Spleen (tissue), 11 donors: ENCODE measurements at regions not wholly inside any gene's neighbourhood (a gene's known extent, or its start where the extent isn't known, plus 50 kb on each side); places are given as distances from the start of the nearest gene placed in this dataset.

Source experiments
- DNase-seq: peaks from one replicate; pipeline ENCODE4 v3.0.0-alpha.2; 2020
- H3K27ac ChIP-seq, 8 donors: fragments of 200-600 bp; sonication (generic) in 7 of 8; 1 replicate in 4 of 8; 2 replicates in 4 of 8; pipeline versions ENCODE4 v1.5.0 to v1.8.0; 2016 to 2021; ENCODE audit warnings: inconsistent platforms in 4 of 8, mild to moderate bottlenecking in 4 of 8, moderate library complexity in 1 of 8
- H3K27me3 ChIP-seq, 7 donors: fragments of 200-600 bp; sonication (generic) in 6 of 7; replicated peaks in 1 of 7; 1 replicate in 4 of 7; 2 replicates in 3 of 7; pipeline versions ENCODE4 v1.5.0 to v1.8.0; 2016 to 2021; ENCODE audit warnings: inconsistent platforms in 3 of 7, mild to moderate bottlenecking in 1 of 7
- H3K36me3 ChIP-seq, 6 donors: fragments of 200-600 bp; sonication (generic) in 5 of 6; 1 replicate in 4 of 6; 2 replicates in 2 of 6; pipeline versions ENCODE4 v1.5.0 to v1.8.0; 2016 to 2021; ENCODE audit warnings: inconsistent platforms in 2 of 6
- H3K4me1 ChIP-seq, 6 donors: fragments of 200-600 bp; sonication (generic) in 5 of 6; 1 replicate in 3 of 6; 2 replicates in 3 of 6; pipeline versions ENCODE4 v1.5.0 to v1.8.0; 2016 to 2021; ENCODE audit warnings: inconsistent platforms in 3 of 6
- H3K4me3 ChIP-seq, 8 donors: fragments of 200-600 bp; sonication (generic) in 7 of 8; 1 replicate in 4 of 8; 2 replicates in 4 of 8; pipeline versions ENCODE4 v1.5.0 to v1.8.0; 2016 to 2021; ENCODE audit warnings: inconsistent platforms in 4 of 8, mild to moderate bottlenecking in 4 of 8, moderate library complexity in 2 of 8
- H3K9me3 ChIP-seq, 8 donors: fragments of 200-600 bp; sonication (generic) in 7 of 8; 1 replicate in 4 of 8; 2 replicates in 4 of 8; pipeline versions ENCODE4 v1.5.0 to v1.8.0; 2016 to 2021; ENCODE audit warnings: inconsistent platforms in 4 of 8
- CTCF ChIP-seq, 11 experiments: fragments of 200-600 bp in 7 of 11; fragments of 450-650 bp in 4 of 11; sonication (generic) in 4 of 11; IDR thresholded peaks in 8 of 11; conservative IDR thresholded peaks in 3 of 11; 1 replicate in 7 of 11; 2 replicates in 4 of 11; pipeline versions ENCODE4 v1.4.0 to v1.8.0; 2016 to 2021; ENCODE audit warnings: antibody characterized with exemption in 11 of 11, inconsistent platforms in 4 of 11, mild to moderate bottlenecking in 1 of 11
- POLR2A ChIP-seq, 3 donors: fragments of 450-650 bp; IDR thresholded peaks; one replicate each; pipeline ENCODE4 v1.5.1; 2017; ENCODE audit warnings: antibody characterized with exemption in 3 of 3, mild to moderate bottlenecking in 1 of 3
- POLR2AphosphoS5 ChIP-seq, 3 donors: sonication (generic); formaldehyde crosslinking; IDR thresholded peaks; one replicate each; pipeline ENCODE4 v1.5.1; 2017; ENCODE audit warnings: antibody characterized with exemption in 3 of 3
- WGBS, 5 donors: extraction: QIAGEN DNeasy Blood & Tissue Kit in 3 of 5; methylation state at CpG; one replicate each; pipeline versions ENCODE4 v1.1.5 to v1.1.7; 2013 to 2018; 5-methylcytosine and 5-hydroxymethylcytosine counted together
- intact Hi-C: fragments of 100-400 bp; cut with DNase I; formaldehyde crosslinking; loops from one replicate; pipeline ENCODE4 v1.15.0; 2023; ENCODE audit warnings: low total_unique reads
- donor health status: healthy with polysubstance abuse.
- donor health status: DM: no; HTN: no; CAD: no; lungs with moderate emphysema.
- donor health status: DM: no; HTN: no; CAD: no.
- donor health status: Bipolar disorder and iron deficiency.
- donor health status: healthy.
- donor health status: DM: no; HTN: no; CAD: no.
- donor health status: DM: yes; HTN: yes; CAD: no.

DNA sequence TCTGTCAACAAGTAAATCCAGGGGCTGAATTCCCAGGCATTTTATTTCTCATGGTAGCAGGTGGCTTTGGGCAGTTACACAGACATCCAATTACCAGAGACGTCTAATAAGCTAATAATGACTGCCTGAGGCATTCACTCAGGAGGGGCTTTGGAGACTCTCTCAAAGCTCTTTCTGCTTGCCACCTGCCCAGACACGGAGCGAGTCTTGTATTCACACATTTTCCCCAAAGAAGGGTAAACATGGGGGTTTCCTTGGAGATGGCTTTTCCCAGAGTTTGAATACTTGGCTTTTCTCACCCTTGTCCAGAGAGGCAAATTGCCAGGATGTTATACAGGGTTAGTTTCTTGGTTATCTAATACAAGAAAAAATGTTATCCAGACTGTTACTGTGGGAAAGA is 132.6 kb downstream of the DIPK2A start:
- Histone ChIP-seq H3K4me3 (no peak overlapping the region), H3K27ac (no peak overlapping the region), H3K4me1 (no peaks in the 10 kb centered on the region), H3K36me3 (no peaks in the 10 kb centered on the region), H3K9me3 (peaks cover 0 to 10% (median 9%) of the 10 kb centered on the region in 8 donors), H3K27me3 (no peaks in the 10 kb centered on the region)
- intact Hi-C loops, result no loop called here
- 60 to 88% (median 81%) methylated on average over 3 of the region's 3 CpGs for WGBS, 5 donors
- DNase-seq, result no peak
- TF ChIP-seq CTCF (IDR thresholded peaks at IDR 0.05 in 8 of 11, conservative IDR thresholded peaks at IDR 0.05 in 3 of 11) (no peak), POLR2AphosphoS5 (IDR thresholded peaks at IDR 0.05) (no peak), POLR2A (IDR thresholded peaks at IDR 0.05) (no peak)

- Histone ChIP-seq H3K36me3 (no peaks in the 10 kb centered on the region), H3K9me3 (peaks cover 0 to 5% (median 4%) of the 10 kb centered on the region in 8 donors), H3K4me3 (no peak overlapping the region), H3K27ac (no peak overlapping the region), H3K27me3 (no peaks in the 10 kb centered on the region), H3K4me1 (no peaks in the 10 kb centered on the region)
- no peak for TF ChIP-seq CTCF (IDR thresholded peaks at IDR 0.05 in 8 of 11, conservative IDR thresholded peaks at IDR 0.05 in 3 of 11)
- TF ChIP-seq POLR2A (IDR thresholded peaks at IDR 0.05), result no peak
- no peak for TF ChIP-seq POLR2AphosphoS5 (IDR thresholded peaks at IDR 0.05)
- DNase-seq, result no peak
- intact Hi-C loops, result no loop called here
- WGBS, 5 donors, result 82 to 92% (median 88%) methylated on average over 1 of the region's 1 CpG
Measured at GRCh38 chr3:144104679-144105078, 133.1 kb downstream of the DIPK2A start.

DNA sequence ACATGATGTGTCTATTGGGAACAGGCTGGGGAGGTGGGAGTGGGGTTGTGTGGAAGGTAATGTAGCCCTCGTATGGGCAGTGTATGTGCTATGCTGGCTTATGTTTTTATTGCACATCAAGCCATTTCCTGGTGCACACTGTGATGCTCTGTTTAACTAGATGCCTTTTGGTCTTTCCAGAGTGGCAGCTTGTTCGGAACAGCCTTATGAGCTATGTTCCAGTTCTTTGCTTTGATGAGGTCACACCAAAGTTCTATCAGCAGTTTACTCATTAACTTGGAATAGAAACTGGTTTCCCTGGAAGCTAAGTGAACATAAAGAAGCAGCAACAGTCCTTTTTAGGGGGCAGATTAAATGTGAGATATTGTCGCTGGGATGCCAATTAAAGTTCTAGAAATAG is 133.9 kb downstream of the DIPK2A start:
- H3K4me1 ChIP-seq, result no peaks in the 10 kb centered on the region
- H3K4me3 ChIP-seq, result no peak overlapping the region
- 86 to 94% (median 89%) methylated on average over 3 of the region's 3 CpGs for WGBS, 5 donors
- TF ChIP-seq POLR2A (IDR thresholded peaks at IDR 0.05) (no peak), POLR2AphosphoS5 (IDR thresholded peaks at IDR 0.05) (no peak), CTCF (IDR thresholded peaks at IDR 0.05 in 8 of 11, conservative IDR thresholded peaks at IDR 0.05 in 3 of 11) (no peak)
- no peak for DNase-seq
- no peak overlapping the region for H3K27ac ChIP-seq
- H3K36me3 ChIP-seq, result no peaks in the 10 kb centered on the region
- no peaks in the 10 kb centered on the region for H3K9me3 ChIP-seq
- no peaks in the 10 kb centered on the region for H3K27me3 ChIP-seq
- intact Hi-C loops, result no loop called here

DNA sequence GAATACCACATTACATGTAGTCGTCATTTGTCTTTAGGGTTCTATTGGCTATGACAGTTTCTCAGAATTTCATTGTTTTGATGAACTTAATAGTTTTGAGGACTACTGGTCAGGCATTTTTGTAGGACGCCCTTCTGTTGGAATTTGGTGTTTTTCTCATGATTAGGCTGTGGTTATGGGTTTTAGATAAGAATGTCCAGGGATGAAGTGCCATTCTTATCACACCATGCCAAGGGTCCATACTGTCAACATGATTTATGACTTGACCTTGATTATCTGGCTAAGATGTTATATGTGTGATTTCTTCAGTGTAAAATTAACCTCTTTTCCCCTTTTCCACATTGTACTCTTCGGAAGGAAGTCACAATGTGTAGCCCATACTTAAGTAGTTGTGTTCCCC is 135.3 kb downstream of the DIPK2A start:
- Histone ChIP-seq H3K4me1 (no peaks in the 10 kb centered on the region), H3K4me3 (no peak overlapping the region), H3K9me3 (no peaks in the 10 kb centered on the region), H3K27ac (no peak overlapping the region), H3K36me3 (no peaks in the 10 kb centered on the region), H3K27me3 (no peaks in the 10 kb centered on the region)
- WGBS, 5 donors, result 61 to 74% (median 63%) methylated on average over 3 of the region's 3 CpGs
- intact Hi-C loops, result no loop called here
- TF ChIP-seq POLR2A (IDR thresholded peaks at IDR 0.05), result no peak
- no peak for TF ChIP-seq POLR2AphosphoS5 (IDR thresholded peaks at IDR 0.05)
- TF ChIP-seq CTCF (IDR thresholded peaks at IDR 0.05 in 8 of 11, conservative IDR thresholded peaks at IDR 0.05 in 3 of 11), result no peak
- no peak for DNase-seq
